ENCODE measurements at regions not wholly inside any gene's neighbourhood (a gene's known extent, or its start where the extent isn't known, plus 50 kb on each side); places are given as distances from the start of the nearest gene placed in this dataset.
"Not testable (repeated sequence)": the region's sequence is repeated elsewhere in the genome, so short reads cannot be mapped to it uniquely, and the experiment has no call there.

DNA sequence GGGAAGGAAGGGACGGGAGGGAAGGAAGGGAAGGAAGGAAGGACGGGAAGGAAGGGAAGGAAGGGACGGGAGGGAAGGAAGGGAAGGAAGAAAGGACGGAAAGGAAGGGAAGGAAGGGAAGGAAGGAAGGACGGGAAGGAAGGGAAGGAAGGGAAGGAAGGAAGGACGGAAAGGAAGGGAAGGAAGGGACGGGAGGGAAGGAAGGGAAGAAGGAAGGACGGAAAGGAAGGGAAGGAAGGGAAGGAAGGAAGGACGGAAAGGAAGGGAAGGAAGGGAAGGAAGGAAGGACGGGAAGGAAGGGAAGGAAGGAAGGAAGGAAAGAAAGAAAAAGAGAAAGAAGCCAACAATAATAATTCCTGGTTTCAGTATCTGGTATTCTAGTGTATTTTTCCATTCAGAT is 863.8 kb upstream of the WWC1 start:
- H3K9me3 Mint-ChIP-seq (ENCODE audit: low read depth) = peaks cover 16% of the 10 kb centered on the region
- not testable (repeated sequence) for H3K36me3 Mint-ChIP-seq; H3K4me1 Mint-ChIP-seq (ENCODE audit: low read depth); H3K27ac Mint-ChIP-seq; H3K4me3 Mint-ChIP-seq; H3K27me3 Mint-ChIP-seq

DNA sequence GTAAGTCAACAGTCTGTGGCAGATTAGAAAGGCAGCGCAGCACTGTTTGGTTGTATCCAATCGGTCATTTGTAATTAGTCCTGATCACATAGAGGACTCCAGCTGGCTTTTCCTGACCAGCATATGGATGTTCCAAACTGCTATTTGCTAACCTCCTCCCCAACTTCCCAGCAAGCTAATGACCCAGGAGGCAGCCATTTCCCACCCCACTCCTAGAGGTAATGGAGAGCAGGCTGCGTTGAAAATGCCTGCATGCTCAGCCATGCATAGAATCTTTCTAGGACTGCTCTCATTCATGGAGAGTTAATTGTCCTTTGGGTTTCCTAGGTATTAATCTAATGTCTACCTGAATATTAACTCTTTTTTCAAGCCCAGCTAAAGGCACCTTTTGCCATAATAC is 850.6 kb upstream of the WWC1 start:
- no peaks in the 10 kb centered on the region for H3K4me1 Mint-ChIP-seq (ENCODE audit: low read depth)
- H3K9me3 Mint-ChIP-seq (ENCODE audit: low read depth) = peaks cover 9% of the 10 kb centered on the region
- no peak overlapping the region for H3K4me3 Mint-ChIP-seq
- H3K36me3 Mint-ChIP-seq = no peaks in the 10 kb centered on the region
- no peak overlapping the region for H3K27ac Mint-ChIP-seq
- H3K27me3 Mint-ChIP-seq = no peaks in the 10 kb centered on the region

DNA sequence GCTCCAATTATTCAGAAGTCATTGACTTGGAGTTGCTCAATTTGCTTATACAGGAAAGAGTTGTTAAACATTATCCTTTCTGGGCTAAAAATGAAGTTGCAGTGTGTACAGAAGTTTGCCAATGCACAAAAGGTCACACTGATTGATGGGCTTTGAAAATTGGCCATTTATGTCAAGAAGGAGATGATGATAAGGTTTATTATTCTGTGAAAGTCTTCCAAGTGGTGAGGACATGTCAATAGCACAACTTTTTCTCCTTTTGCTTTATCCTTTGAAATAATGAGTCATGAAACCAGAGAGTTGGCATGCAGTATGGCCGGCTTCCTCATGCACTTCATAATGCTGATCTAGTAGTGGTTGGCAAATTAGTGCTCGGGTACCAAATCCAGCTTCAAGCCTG is 848.5 kb upstream of the WWC1 start:
- no peaks in the 10 kb centered on the region for H3K36me3 Mint-ChIP-seq
- H3K27ac Mint-ChIP-seq = no peak overlapping the region
- H3K27me3 Mint-ChIP-seq = no peaks in the 10 kb centered on the region
- H3K9me3 Mint-ChIP-seq (ENCODE audit: low read depth) = peaks cover 6% of the 10 kb centered on the region
- no peak overlapping the region for H3K4me3 Mint-ChIP-seq
- H3K4me1 Mint-ChIP-seq (ENCODE audit: low read depth) = no peaks in the 10 kb centered on the region

- H3K27ac Mint-ChIP-seq = no peak overlapping the region
- H3K9me3 Mint-ChIP-seq (ENCODE audit: low read depth) = peaks cover 3% of the 10 kb centered on the region
- no peaks in the 10 kb centered on the region for H3K4me1 Mint-ChIP-seq (ENCODE audit: low read depth)
- no peak overlapping the region for H3K4me3 Mint-ChIP-seq
- H3K36me3 Mint-ChIP-seq = no peaks in the 10 kb centered on the region
- H3K27me3 Mint-ChIP-seq = no peaks in the 10 kb centered on the region
Measured at GRCh38 chr5:167447466-167448375, 843.7 kb upstream of the WWC1 start.

DNA sequence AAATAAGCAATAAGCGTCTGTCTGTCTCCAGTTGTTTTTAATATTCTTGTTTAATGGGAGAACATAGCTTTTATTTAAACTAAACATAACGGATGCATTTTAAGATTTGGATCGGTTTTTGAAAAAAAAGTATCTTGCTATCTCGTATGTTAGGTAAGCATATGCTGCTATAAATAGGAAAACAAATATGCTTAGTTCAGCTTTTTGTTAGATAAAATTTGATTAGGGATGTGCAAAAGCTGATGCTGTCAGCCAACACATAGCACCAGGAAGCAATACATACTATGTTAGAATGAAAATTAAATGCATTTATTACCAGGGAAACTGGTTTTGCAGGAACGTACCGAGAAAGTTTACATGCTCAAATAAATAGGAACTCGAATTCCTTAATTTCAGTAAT is 843.1 kb upstream of the WWC1 start:
- no peak overlapping the region for H3K27ac Mint-ChIP-seq
- peaks cover 3% of the 10 kb centered on the region for H3K9me3 Mint-ChIP-seq (ENCODE audit: low read depth)
- H3K27me3 Mint-ChIP-seq = no peaks in the 10 kb centered on the region
- no peak overlapping the region for H3K4me3 Mint-ChIP-seq
- H3K36me3 Mint-ChIP-seq = no peaks in the 10 kb centered on the region
- no peaks in the 10 kb centered on the region for H3K4me1 Mint-ChIP-seq (ENCODE audit: low read depth)

DNA sequence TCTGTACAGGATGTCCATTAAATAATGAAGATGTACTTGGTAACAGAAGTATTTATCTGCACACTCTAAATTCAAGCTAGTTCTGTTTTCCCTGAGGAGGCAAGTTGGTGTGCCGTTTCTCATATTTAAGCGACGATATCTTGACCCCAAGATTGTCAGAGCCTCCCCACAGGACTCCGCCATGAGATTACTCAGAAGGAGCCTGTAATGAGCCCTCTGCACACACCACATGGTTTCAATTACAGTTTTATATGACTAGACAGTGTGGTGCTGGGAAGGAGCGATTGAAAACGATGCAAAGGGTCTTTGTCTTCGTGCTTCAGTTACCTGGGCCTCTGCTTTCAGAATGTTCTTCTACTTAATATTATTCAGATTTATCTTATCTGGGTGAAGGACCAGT is 840.4 kb upstream of the WWC1 start:
- H3K4me3 Mint-ChIP-seq = no peak overlapping the region
- H3K27me3 Mint-ChIP-seq = no peaks in the 10 kb centered on the region
- H3K36me3 Mint-ChIP-seq = no peaks in the 10 kb centered on the region
- H3K27ac Mint-ChIP-seq = no peak overlapping the region
- no peaks in the 10 kb centered on the region for H3K4me1 Mint-ChIP-seq (ENCODE audit: low read depth)
- no peaks in the 10 kb centered on the region for H3K9me3 Mint-ChIP-seq (ENCODE audit: low read depth)

DNA sequence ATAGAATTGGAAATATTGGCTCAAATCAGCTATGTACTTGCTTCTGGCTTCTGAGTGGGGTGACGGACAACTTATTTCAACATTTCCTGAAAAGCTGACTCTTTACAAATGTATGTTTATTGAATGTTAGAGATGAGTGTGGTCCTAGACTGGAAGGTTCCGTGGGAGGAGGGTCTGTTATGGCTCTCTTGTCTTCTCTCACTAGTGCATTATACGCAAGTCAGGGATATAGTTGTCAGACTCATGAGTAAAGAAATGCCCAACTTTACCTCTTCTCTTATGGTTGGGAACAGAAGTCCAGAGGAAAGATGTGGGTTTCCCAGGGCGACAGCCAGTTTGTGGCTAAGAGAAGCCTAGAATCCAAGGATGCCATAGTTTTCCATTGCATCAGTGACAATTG is 839.3 kb upstream of the WWC1 start:
- no peaks in the 10 kb centered on the region for H3K9me3 Mint-ChIP-seq (ENCODE audit: low read depth)
- H3K4me3 Mint-ChIP-seq = no peak overlapping the region
- no peak overlapping the region for H3K27ac Mint-ChIP-seq
- H3K4me1 Mint-ChIP-seq (ENCODE audit: low read depth) = no peaks in the 10 kb centered on the region
- H3K36me3 Mint-ChIP-seq = no peaks in the 10 kb centered on the region
- no peaks in the 10 kb centered on the region for H3K27me3 Mint-ChIP-seq

- H3K36me3 Mint-ChIP-seq = no peaks in the 10 kb centered on the region
- no peak overlapping the region for H3K4me3 Mint-ChIP-seq
- no peaks in the 10 kb centered on the region for H3K4me1 Mint-ChIP-seq (ENCODE audit: low read depth)
- no peaks in the 10 kb centered on the region for H3K9me3 Mint-ChIP-seq (ENCODE audit: low read depth)
- H3K27me3 Mint-ChIP-seq = no peaks in the 10 kb centered on the region
- H3K27ac Mint-ChIP-seq = no peak overlapping the region
Measured at GRCh38 chr5:167453246-167454030, 838.0 kb upstream of the WWC1 start.

GRCh38 chr5:167458412-167458811 is 833.0 kb upstream of the WWC1 start:
- Mint-ChIP-seq H3K4me3 (no peak overlapping the region), H3K9me3 (ENCODE audit: low read depth) (peaks cover 4% of the 10 kb centered on the region), H3K27me3 (no peaks in the 10 kb centered on the region), H3K27ac (no peak overlapping the region), H3K36me3 (no peaks in the 10 kb centered on the region), H3K4me1 (ENCODE audit: low read depth) (no peaks in the 10 kb centered on the region)

DNA sequence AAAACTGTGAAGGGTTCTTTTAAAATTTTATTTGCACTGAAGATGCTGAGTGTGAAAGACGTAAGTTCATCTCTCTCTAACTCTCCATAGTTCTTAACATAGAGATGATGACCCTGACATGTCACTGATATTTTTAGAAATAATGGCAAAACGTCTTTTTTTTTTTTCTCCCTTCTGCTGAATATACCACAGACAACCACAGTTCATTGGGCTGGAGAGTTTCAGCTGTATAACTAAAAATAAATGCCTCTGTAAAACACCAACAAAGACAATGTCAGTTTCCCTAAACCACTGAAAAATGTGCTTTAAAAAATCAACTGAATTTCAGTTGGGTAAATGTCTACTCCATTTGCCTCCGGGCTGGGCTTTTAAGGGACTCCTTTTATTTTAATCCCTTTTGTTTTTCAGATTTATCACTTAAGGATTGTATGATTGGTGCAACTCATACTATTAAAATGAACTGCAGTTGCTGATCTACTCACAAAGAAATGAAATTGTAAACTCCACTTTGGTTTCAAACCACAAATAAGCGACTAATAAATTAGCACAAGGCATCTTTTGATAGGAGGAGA is 830.9 kb upstream of the WWC1 start:
- Mint-ChIP-seq H3K9me3 (ENCODE audit: low read depth) (peaks cover 4% of the 10 kb centered on the region), H3K36me3 (no peaks in the 10 kb centered on the region), H3K4me3 (no peak overlapping the region), H3K4me1 (ENCODE audit: low read depth) (no peaks in the 10 kb centered on the region), H3K27ac (no peak overlapping the region), H3K27me3 (no peaks in the 10 kb centered on the region)

- Mint-ChIP-seq H3K9me3 (ENCODE audit: low read depth) (peaks cover 10% of the 10 kb centered on the region), H3K4me3 (no peak overlapping the region), H3K36me3 (no peaks in the 10 kb centered on the region), H3K4me1 (ENCODE audit: low read depth) (no peaks in the 10 kb centered on the region), H3K27ac (no peak overlapping the region), H3K27me3 (no peaks in the 10 kb centered on the region)
Measured at GRCh38 chr5:167463939-167464338, 827.5 kb upstream of the WWC1 start.

DNA sequence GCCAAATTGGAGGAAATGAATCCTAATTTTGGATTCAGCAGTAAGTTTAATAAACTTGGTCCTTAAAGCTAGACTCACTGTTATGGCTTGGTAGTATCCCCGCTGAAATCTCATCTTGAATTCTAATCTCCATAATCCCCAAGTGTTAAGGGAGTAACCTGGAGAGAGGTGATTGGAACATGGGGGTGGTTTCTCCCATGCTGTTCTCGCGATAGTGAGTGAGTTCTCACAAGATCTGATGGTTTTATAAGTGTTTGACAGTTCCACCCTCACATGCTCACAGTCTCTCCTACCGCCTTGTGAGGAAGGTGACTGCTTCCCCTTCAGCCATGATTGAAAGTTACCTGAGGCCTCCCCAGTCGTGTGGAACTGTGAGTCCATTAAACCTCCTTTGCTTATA is 824.5 kb upstream of the WWC1 start:
- H3K4me3 Mint-ChIP-seq = no peak overlapping the region
- H3K9me3 Mint-ChIP-seq (ENCODE audit: low read depth) = peaks cover 5% of the 10 kb centered on the region
- H3K36me3 Mint-ChIP-seq = no peaks in the 10 kb centered on the region
- H3K4me1 Mint-ChIP-seq (ENCODE audit: low read depth) = no peaks in the 10 kb centered on the region
- no peaks in the 10 kb centered on the region for H3K27me3 Mint-ChIP-seq
- no peak overlapping the region for H3K27ac Mint-ChIP-seq

DNA sequence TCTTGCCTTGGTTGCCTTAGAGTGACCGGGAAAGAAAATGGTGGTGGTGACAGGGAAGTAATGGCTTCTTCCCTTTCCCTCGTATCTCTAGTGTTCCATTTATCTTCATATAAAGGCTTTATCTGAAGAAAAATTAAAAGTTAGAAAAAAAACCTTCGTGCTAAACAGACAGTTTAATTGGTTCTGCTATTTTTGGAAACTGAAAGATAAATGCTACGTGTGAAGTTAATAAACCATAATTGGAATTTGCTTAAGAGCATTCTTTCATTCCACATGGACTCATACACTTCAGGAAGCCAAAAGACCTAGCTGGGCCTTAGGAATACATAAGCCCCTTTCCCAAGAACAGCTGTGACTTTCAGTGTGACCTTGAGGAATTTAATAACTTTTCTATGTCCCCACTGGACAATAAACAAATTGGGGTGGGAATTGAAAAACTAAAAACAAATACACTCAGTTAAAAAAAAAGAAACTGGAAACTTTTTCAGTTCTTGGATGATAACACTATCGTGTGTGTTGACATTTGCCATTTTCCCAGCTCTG is 818.8 kb upstream of the WWC1 start:
- Mint-ChIP-seq H3K36me3 (no peaks in the 10 kb centered on the region), H3K9me3 (ENCODE audit: low read depth) (no peaks in the 10 kb centered on the region), H3K4me1 (ENCODE audit: low read depth) (no peaks in the 10 kb centered on the region), H3K27ac (no peak overlapping the region), H3K27me3 (no peaks in the 10 kb centered on the region), H3K4me3 (no peak overlapping the region)

- H3K4me1 Mint-ChIP-seq (ENCODE audit: low read depth) = no peaks in the 10 kb centered on the region
- H3K27me3 Mint-ChIP-seq = no peaks in the 10 kb centered on the region
- peaks cover 9% of the 10 kb centered on the region for H3K9me3 Mint-ChIP-seq (ENCODE audit: low read depth)
- H3K36me3 Mint-ChIP-seq = no peaks in the 10 kb centered on the region
- H3K27ac Mint-ChIP-seq = no peak overlapping the region
- no peak overlapping the region for H3K4me3 Mint-ChIP-seq
Measured at GRCh38 chr5:167478188-167478587, 813.3 kb upstream of the WWC1 start.

DNA sequence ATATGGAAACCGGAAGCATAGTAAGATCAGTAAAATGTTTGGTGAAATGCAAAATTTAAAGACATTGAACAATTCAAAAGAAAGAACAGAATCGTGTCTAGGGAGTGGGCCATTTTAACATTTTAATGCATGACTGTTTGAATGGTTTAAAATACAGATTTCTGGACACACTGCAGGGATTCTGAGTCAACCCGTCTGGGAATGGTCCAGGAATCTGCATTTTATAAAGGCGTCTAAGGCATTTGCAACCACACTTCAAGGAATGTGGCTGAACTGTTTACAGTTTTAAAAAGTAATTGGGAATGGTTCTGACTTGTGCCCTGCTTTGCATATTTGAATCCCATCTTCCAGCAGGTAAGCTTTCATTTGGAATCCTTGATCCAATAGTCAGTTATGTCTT is 811.7 kb upstream of the WWC1 start:
- H3K27ac Mint-ChIP-seq = no peak overlapping the region
- no peaks in the 10 kb centered on the region for H3K4me1 Mint-ChIP-seq (ENCODE audit: low read depth)
- no peaks in the 10 kb centered on the region for H3K27me3 Mint-ChIP-seq
- no peak overlapping the region for H3K4me3 Mint-ChIP-seq
- peaks cover 16% of the 10 kb centered on the region for H3K9me3 Mint-ChIP-seq (ENCODE audit: low read depth)
- H3K36me3 Mint-ChIP-seq = no peaks in the 10 kb centered on the region
